ENCODE measurements at regions not wholly inside any gene's neighbourhood (a gene's known extent, or its start where the extent isn't known, plus 50 kb on each side); places are given as distances from the start of the nearest gene placed in this dataset.

GRCh38 chr6:85756982-85757381 lies 114.3 kb upstream of the SYNCRIP start:
- TF ChIP-seq EGR1 (IDR thresholded peaks at IDR 0.05): no peak
- TF ChIP-seq RAD21 (IDR thresholded peaks at IDR 0.05; ENCODE audit: low read depth): peak; percentile 71
- TF ChIP-seq FOXM1 (IDR thresholded peaks at IDR 0.05; ENCODE audit: borderline replicate concordance, low read depth): no peak
- TF ChIP-seq TEAD4 (IDR thresholded peaks at IDR 0.05): no peak
- no peak for TF ChIP-seq TCF12 (IDR thresholded peaks at IDR 0.05; ENCODE audit: low read depth)
- TF ChIP-seq REST (IDR thresholded peaks at IDR 0.05; ENCODE audit: low read depth): no peak

GRCh38 chr6:85754894-85755293 lies 112.2 kb upstream of the SYNCRIP start:
- no peak for TF ChIP-seq TEAD4 (IDR thresholded peaks at IDR 0.05)
- no peak for TF ChIP-seq USF1 (IDR thresholded peaks at IDR 0.05)
- TF ChIP-seq CREB1 (IDR thresholded peaks at IDR 0.05; ENCODE audit: low read depth): no peak
- TF ChIP-seq EP300 (IDR thresholded peaks at IDR 0.05; ENCODE audit: borderline replicate concordance): no peak
- TF ChIP-seq FOXM1 (IDR thresholded peaks at IDR 0.05; ENCODE audit: borderline replicate concordance, low read depth): no peak

- TF ChIP-seq TCF12 (IDR thresholded peaks at IDR 0.05; ENCODE audit: low read depth) (no peak), REST (IDR thresholded peaks at IDR 0.05; ENCODE audit: low read depth) (no peak), TAF1 (IDR thresholded peaks at IDR 0.05; ENCODE audit: low read depth) (no peak), CREB1 (IDR thresholded peaks at IDR 0.05; ENCODE audit: low read depth) (no peak)
These were observed 109.9 kb upstream of the SYNCRIP start for GRCh38 chr6:85752602-85753001.

GRCh38 chr6:85751374-85752055 lies 108.8 kb upstream of the SYNCRIP start:
- TF ChIP-seq YY1 (IDR thresholded peaks at IDR 0.05; ENCODE audit: low read depth) (no peak), TAF1 (IDR thresholded peaks at IDR 0.05; ENCODE audit: low read depth) (no peak), EP300 (IDR thresholded peaks at IDR 0.05; ENCODE audit: borderline replicate concordance) (no peak), EGR1 (IDR thresholded peaks at IDR 0.05) (no peak), RAD21 (IDR thresholded peaks at IDR 0.05; ENCODE audit: low read depth) (no peak), CREB1 (IDR thresholded peaks at IDR 0.05; ENCODE audit: low read depth) (no peak), TEAD4 (IDR thresholded peaks at IDR 0.05) (no peak), CEBPB (IDR thresholded peaks at IDR 0.05) (no peak), TCF12 (IDR thresholded peaks at IDR 0.05; ENCODE audit: low read depth) (no peak), MAX (IDR thresholded peaks at IDR 0.05) (no peak), REST (IDR thresholded peaks at IDR 0.05; ENCODE audit: low read depth) (no peak), USF1 (IDR thresholded peaks at IDR 0.05) (no peak), FOXM1 (IDR thresholded peaks at IDR 0.05; ENCODE audit: borderline replicate concordance, low read depth) (no peak), ZBTB7A (IDR thresholded peaks at IDR 0.05; ENCODE audit: low read depth) (no peak), NFIC (IDR thresholded peaks at IDR 0.05) (no peak)

GRCh38 chr6:85749236-85749635 lies 106.5 kb upstream of the SYNCRIP start:
- TF ChIP-seq EGR1 (IDR thresholded peaks at IDR 0.05) (no peak), TEAD4 (IDR thresholded peaks at IDR 0.05) (no peak), RAD21 (IDR thresholded peaks at IDR 0.05; ENCODE audit: low read depth) (no peak), YY1 (IDR thresholded peaks at IDR 0.05; ENCODE audit: low read depth) (no peak), NFIC (IDR thresholded peaks at IDR 0.05) (no peak), CREB1 (IDR thresholded peaks at IDR 0.05; ENCODE audit: low read depth) (no peak), REST (IDR thresholded peaks at IDR 0.05; ENCODE audit: low read depth) (no peak), FOXM1 (IDR thresholded peaks at IDR 0.05; ENCODE audit: borderline replicate concordance, low read depth) (no peak), ZBTB7A (IDR thresholded peaks at IDR 0.05; ENCODE audit: low read depth) (no peak), TCF12 (IDR thresholded peaks at IDR 0.05; ENCODE audit: low read depth) (no peak), MAX (IDR thresholded peaks at IDR 0.05) (no peak), CEBPB (IDR thresholded peaks at IDR 0.05) (no peak)
